GM19239 (cell line): ENCODE measurements at regions not wholly inside any gene's neighbourhood (a gene's known extent, or its start where the extent isn't known, plus 50 kb on each side); places are given as distances from the start of the nearest gene placed in this dataset.

Experiments
- DNase-seq: peaks from one replicate; pipeline ENCODE4 v3.0.0; 2011; ENCODE audit warnings: low spot score; ENCODE audit not compliant: insufficient read length
- FAIRE-seq: peaks from 2 replicates; lab custom pipeline; 2011; peaks lifted over from hg19 to GRCh38; lab: Jason Lieb, UNC

GRCh38 chrX:19172741-19173140 lies 50.5 kb upstream of the ADGRG2 start:
- FAIRE-seq (no peak), DNase-seq (no peak)

- DNase-seq (no peak), FAIRE-seq (no peak)
Observed at GRCh38 chrX:19174401-19175025, 52.2 kb upstream of the ADGRG2 start.

GRCh38 chrX:19176901-19177630 lies 54.8 kb upstream of the ADGRG2 start:
- no peak for DNase-seq
- FAIRE-seq = no peak

- DNase-seq (no peak), FAIRE-seq (no peak)
Observed at GRCh38 chrX:19177721-19178120, 55.5 kb upstream of the ADGRG2 start.

GRCh38 chrX:19178402-19178801 lies 56.1 kb upstream of the ADGRG2 start:
- DNase-seq = no peak
- no peak for FAIRE-seq

- no peak for FAIRE-seq
- no peak for DNase-seq
Observed at GRCh38 chrX:19179389-19179788, 57.1 kb upstream of the ADGRG2 start.

GRCh38 chrX:19181345-19181744 lies 59.1 kb upstream of the ADGRG2 start:
- FAIRE-seq (no peak), DNase-seq (no peak)

- DNase-seq (no peak), FAIRE-seq (no peak)
Observed at GRCh38 chrX:19182785-19183184, 60.5 kb upstream of the ADGRG2 start.

GRCh38 chrX:19183761-19184477 lies 61.7 kb upstream of the ADGRG2 start:
- FAIRE-seq (no peak), DNase-seq (no peak)

- DNase-seq = no peak
- FAIRE-seq = no peak
Observed at GRCh38 chrX:19188566-19188965, 66.3 kb upstream of the ADGRG2 start.

GRCh38 chrX:19190902-19191301 lies 68.6 kb upstream of the ADGRG2 start:
- FAIRE-seq = peak; percentile 18
- no peak for DNase-seq

GRCh38 chrX:19193565-19193964 lies 71.3 kb upstream of the ADGRG2 start:
- DNase-seq = no peak
- peak; percentile 57 for FAIRE-seq

GRCh38 chrX:19194285-19195242 lies 72.3 kb upstream of the ADGRG2 start:
- DNase-seq (no peak), FAIRE-seq (peak; percentile 74)

GRCh38 chrX:19195243-19195610 lies 73.0 kb upstream of the ADGRG2 start:
- FAIRE-seq (no peak), DNase-seq (no peak)

- DNase-seq = no peak
- no peak for FAIRE-seq
Observed at GRCh38 chrX:19198473-19198872, 76.2 kb upstream of the ADGRG2 start.

- no peak for DNase-seq
Observed at GRCh38 chrX:19202171-19202570, 79.9 kb upstream of the ADGRG2 start.

GRCh38 chrX:19204636-19205035 lies 82.4 kb upstream of the ADGRG2 start:
- DNase-seq (no peak), FAIRE-seq (no peak)

More at GRCh38 chrX:19202171-19202570, 79.9 kb upstream of the ADGRG2 start:
- FAIRE-seq = no peak

- DNase-seq (no peak), FAIRE-seq (no peak)
Observed at GRCh38 chrX:19212037-19212436, 89.8 kb upstream of the ADGRG2 start.

- no peak for FAIRE-seq
- no peak for DNase-seq
Observed at GRCh38 chrX:19213610-19214152, 91.4 kb upstream of the ADGRG2 start.

- DNase-seq = no peak
- FAIRE-seq = no peak
Observed at GRCh38 chrX:19214311-19214710, 92.0 kb upstream of the ADGRG2 start.
